HUES48 (cell line): ENCODE measurements at regions not wholly inside any gene's neighbourhood (a gene's known extent, or its start where the extent isn't known, plus 50 kb on each side); places are given as distances from the start of the nearest gene placed in this dataset.
"Not testable (repeated sequence)": the region's sequence is repeated elsewhere in the genome, so short reads cannot be mapped to it uniquely, and the experiment has no call there.

Experiments
- H3K27ac ChIP-seq: one replicate; pipeline ENCODE4 v1.7.0; 2013; ENCODE audit warnings: low read depth, low read length, inconsistent platforms
- H3K27me3 ChIP-seq: 2 replicates; pipeline ENCODE4 v1.6.1; 2013; ENCODE audit warnings: mild to moderate bottlenecking, low read length; ENCODE audit not compliant: control insufficient read depth, insufficient read depth
- H3K36me3 ChIP-seq: 2 replicates; pipeline ENCODE4 v1.6.1; 2013; ENCODE audit warnings: low read length; ENCODE audit not compliant: control insufficient read depth, insufficient read depth
- H3K4me1 ChIP-seq: 2 replicates; pipeline ENCODE4 v1.6.1; 2013; ENCODE audit warnings: mild to moderate bottlenecking, low read length; ENCODE audit not compliant: control insufficient read depth, insufficient read depth
- H3K4me3 ChIP-seq: 2 replicates; pipeline ENCODE4 v1.5.1; 2013; ENCODE audit warnings: mild to moderate bottlenecking, low read depth, low read length
- H3K9ac ChIP-seq: 2 replicates; pipeline ENCODE4 v1.6.1; 2013; ENCODE audit warnings: mild to moderate bottlenecking, low read depth, low read length, moderate library complexity
- H3K9me3 ChIP-seq: 2 replicates; pipeline ENCODE4 v1.6.1; 2013; ENCODE audit warnings: low read length; ENCODE audit not compliant: control insufficient read depth, insufficient read depth

GRCh38 chr5:158200619-158201018 lies 341.7 kb upstream of the CLINT1 start:
- Histone ChIP-seq H3K9me3 (no peaks in the 10 kb centered on the region), H3K4me1 (peaks cover 8% of the 10 kb centered on the region; the same call in 1 of the 2 replicates)

DNA sequence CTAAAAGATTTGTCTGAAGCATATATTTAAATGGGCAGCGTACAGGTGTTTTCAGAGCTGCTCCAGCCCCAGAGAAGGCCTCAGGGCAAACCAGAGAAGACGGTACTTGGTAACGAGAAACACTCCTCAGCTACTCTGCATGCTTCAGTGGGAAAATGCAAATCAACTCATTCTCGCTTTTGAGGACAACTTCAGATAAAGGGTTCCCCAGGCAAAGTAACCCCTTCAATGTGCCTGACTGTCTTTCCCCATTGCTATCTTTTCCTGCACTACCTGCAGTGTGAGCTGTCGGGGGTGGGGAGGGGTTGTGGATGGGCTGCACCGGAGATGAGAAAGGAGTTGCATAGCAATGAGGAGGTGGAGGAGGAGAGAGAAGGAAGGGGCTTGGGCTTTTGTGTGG lies 339.7 kb upstream of the CLINT1 start:
- Histone ChIP-seq H3K4me1 (peaks cover 8% of the 10 kb centered on the region; the same call in 1 of the 2 replicates), H3K4me3 (no peak overlapping the region), H3K27me3 (no peaks in the 10 kb centered on the region), H3K9me3 (no peaks in the 10 kb centered on the region), H3K36me3 (no peaks in the 10 kb centered on the region), H3K9ac (no peak overlapping the region), H3K27ac (no peak overlapping the region)

More at GRCh38 chr5:158200619-158201018, 341.7 kb upstream of the CLINT1 start:
- Histone ChIP-seq H3K27ac (no peak overlapping the region), H3K9ac (no peak overlapping the region), H3K36me3 (no peaks in the 10 kb centered on the region), H3K27me3 (no peaks in the 10 kb centered on the region), H3K4me3 (no peak overlapping the region)

- Histone ChIP-seq H3K4me3 (no peak overlapping the region), H3K4me1 (peaks cover 8% of the 10 kb centered on the region; the same call in 1 of the 2 replicates), H3K36me3 (no peaks in the 10 kb centered on the region), H3K27ac (no peak overlapping the region), H3K9me3 (no peaks in the 10 kb centered on the region), H3K27me3 (no peaks in the 10 kb centered on the region), H3K9ac (no peak overlapping the region)
These were observed 336.7 kb upstream of the CLINT1 start for GRCh38 chr5:158195416-158196210.

DNA sequence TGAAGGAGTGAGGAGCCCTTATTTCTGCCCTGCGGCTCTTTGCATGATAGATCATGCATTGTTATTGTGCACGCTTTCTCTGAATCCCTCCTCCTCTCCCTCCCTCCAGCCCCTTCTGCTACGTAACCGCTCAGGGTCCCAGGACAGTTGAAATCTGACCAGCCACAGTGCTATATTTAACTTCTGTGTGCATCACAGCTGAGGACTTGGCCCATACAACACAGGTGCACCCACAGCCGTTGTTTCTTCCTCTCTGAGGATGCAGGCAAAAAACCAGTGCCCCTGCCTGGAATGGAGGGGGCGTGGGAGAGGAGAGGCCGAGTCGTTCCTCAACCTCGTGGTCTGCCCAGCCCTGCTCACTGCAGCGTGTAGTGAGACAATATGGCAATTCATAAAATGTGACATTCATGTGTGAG lies 335.6 kb upstream of the CLINT1 start:
- Histone ChIP-seq H3K4me3 (no peak overlapping the region), H3K4me1 (peaks cover 8% of the 10 kb centered on the region; the same call in 1 of the 2 replicates), H3K9me3 (no peaks in the 10 kb centered on the region), H3K27ac (no peak overlapping the region), H3K27me3 (no peaks in the 10 kb centered on the region), H3K36me3 (no peaks in the 10 kb centered on the region), H3K9ac (no peak overlapping the region)

DNA sequence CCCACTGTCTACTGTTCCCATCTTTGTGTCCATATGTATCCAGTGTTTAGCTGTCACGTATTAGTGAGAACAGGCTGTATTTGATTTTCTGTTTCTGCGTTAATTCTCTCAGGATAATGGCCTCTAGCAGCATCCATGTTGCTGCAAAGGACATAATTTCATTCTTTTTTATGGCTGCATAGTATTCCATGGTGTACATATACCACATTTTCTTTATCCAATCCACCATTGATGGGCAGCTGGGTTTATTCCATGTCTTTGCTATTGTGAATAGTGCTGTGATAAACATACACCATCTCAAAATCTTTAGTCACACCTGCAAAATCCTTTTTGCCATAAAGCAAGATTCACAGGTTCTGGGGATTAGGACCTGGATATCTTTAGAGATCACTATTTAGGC lies 334.4 kb upstream of the CLINT1 start:
- H3K27ac ChIP-seq, H3K4me3 ChIP-seq, H3K9ac ChIP-seq, H3K4me1 ChIP-seq, H3K27me3 ChIP-seq, H3K9me3 ChIP-seq, H3K36me3 ChIP-seq: not testable (repeated sequence)

DNA sequence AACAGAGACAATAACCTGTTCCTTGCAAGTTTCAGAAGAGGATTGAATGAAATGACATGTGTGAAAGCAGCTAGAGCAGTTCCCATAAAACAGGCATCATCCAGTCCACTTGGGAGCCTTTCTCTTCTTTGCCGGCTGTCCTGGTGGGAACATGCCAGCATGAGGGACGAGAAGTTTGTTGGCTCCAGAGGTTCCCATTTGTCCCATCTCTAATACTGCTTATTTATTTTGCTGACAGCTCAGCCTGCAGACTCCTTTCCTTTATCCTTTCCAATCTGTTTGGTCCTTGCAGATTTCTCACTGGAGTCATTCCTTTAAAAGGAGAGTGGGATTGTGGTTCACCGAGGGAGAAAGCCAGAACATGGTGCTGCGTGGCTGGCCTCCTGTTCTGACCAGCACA lies 321.5 kb upstream of the CLINT1 start:
- H3K27ac ChIP-seq = no peak overlapping the region
- H3K4me1 ChIP-seq = peaks cover 1% of the 10 kb centered on the region; the same call in 1 of the 2 replicates
- no peak overlapping the region for H3K4me3 ChIP-seq
- no peak overlapping the region for H3K9ac ChIP-seq
- no peaks in the 10 kb centered on the region for H3K27me3 ChIP-seq
- no peaks in the 10 kb centered on the region for H3K9me3 ChIP-seq
- no peaks in the 10 kb centered on the region for H3K36me3 ChIP-seq

DNA sequence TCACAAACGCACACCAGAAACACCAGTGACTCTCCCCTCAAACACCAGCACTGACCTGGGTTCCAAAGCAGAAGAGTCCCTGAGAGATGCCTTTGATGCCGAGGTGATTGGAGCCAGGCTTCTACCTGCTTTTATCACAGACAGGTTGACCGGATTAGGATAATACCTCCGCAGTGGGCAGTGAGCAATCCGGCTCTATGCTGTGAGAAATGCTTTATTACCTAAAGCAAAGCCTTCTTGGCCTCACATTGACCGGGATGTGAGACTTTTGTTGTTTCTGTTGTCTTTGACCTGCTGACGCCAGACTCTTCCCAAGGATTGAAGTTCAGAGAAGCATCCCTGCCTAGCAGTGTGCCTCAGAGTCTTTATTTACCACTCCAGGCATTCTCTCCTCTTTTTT lies 320.3 kb upstream of the CLINT1 start:
- no peak overlapping the region for H3K27ac ChIP-seq

DNA sequence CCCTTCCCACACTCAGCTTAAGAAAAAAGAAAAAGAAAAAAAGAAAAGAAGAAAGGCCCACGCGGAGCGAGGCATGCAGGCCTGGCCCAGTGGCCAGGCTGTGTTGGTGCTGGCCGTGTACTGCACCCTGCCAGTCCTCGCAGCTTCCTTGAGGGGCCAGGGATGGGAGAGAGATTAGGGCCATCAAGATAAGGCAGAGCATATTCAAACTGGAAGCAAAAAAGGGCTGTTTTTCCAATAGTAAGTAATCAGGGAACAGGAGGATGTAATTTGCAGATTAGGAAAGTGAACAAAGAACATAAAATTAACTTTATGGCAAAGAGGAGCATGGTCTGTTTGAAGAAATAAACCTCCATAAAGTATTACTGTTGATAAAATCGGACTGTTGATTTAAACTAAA lies 319.6 kb upstream of the CLINT1 start:
- Histone ChIP-seq H3K36me3 (no peaks in the 10 kb centered on the region), H3K4me1 (peaks cover 5% of the 10 kb centered on the region; the same call in 1 of the 2 replicates), H3K27ac (no peak overlapping the region), H3K9ac (no peak overlapping the region), H3K4me3 (no peak overlapping the region), H3K9me3 (no peaks in the 10 kb centered on the region), H3K27me3 (no peaks in the 10 kb centered on the region)

More for the DNA sequence above, 320.3 kb upstream of the CLINT1 start:
- Histone ChIP-seq H3K4me1 (peaks cover 5% of the 10 kb centered on the region; the same call in 1 of the 2 replicates), H3K9ac (no peak overlapping the region), H3K27me3 (no peaks in the 10 kb centered on the region), H3K4me3 (no peak overlapping the region), H3K36me3 (no peaks in the 10 kb centered on the region), H3K9me3 (no peaks in the 10 kb centered on the region)

- Histone ChIP-seq H3K9ac (no peak overlapping the region), H3K4me3 (no peak overlapping the region), H3K27ac (no peak overlapping the region), H3K36me3 (no peaks in the 10 kb centered on the region), H3K27me3 (no peaks in the 10 kb centered on the region), H3K4me1 (peaks cover 5% of the 10 kb centered on the region; the same call in 1 of the 2 replicates), H3K9me3 (no peaks in the 10 kb centered on the region)
These were observed 318.2 kb upstream of the CLINT1 start for GRCh38 chr5:158177146-158177545.

DNA sequence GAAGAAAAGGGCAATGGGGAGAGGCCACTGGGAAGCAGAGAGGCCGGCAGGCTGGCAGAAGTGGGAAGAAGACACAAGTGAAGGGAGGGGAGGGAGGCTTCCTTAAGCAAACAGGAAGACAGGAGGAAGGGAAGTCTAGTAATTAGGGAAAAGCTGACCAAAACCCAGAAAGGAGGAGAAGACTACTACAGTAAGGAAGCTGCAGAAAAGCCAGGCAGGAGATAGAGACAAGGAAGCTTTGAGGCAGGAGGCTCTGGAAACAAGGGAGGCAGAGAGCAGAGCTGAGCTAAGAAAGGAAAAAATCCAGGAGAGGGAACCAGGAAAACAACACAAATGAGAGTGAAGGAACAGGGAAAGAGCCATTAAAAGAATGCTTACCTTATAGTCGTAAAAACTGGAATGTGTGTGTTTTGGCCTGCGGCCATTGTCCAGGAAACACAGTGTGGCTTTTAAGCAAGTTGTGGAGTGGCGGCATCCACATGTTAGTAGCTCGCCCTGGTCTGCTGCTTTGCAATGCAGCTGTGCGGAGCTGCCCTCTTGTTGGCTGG lies 317.1 kb upstream of the CLINT1 start:
- Histone ChIP-seq H3K27me3 (no peaks in the 10 kb centered on the region), H3K9me3 (no peaks in the 10 kb centered on the region), H3K36me3 (no peaks in the 10 kb centered on the region), H3K27ac (no peak overlapping the region), H3K4me3 (no peak overlapping the region), H3K9ac (no peak overlapping the region), H3K4me1 (peaks cover 5% of the 10 kb centered on the region; the same call in 1 of the 2 replicates)
